Activated T-helper 1 cell treated with anti-CD3 and anti-CD28 coated beads, Interleukin-12 subunit alpha, Interleukin-12 subunit beta, Interleukin-2, Interleukin-4 antibody, amounts not matched to agents 30 ng/mL and 10 ng/mL and 1 ng/mL, durations not matched to agents 14 hours and 24 hours and 36 hours (primary cell): ENCODE measurements at regions not wholly inside any gene's neighbourhood (a gene's known extent, or its start where the extent isn't known, plus 50 kb on each side); places are given as distances from the start of the nearest gene placed in this dataset.

Experiments
- DNase-seq: peaks from one replicate; pipeline ENCODE4 v3.0.0; 2021; ENCODE audit warnings: low spot score
- H3K27ac Mint-ChIP-seq: one replicate; pipeline ENCODE4 v1.8.0; 2021; ENCODE audit warnings: mild to moderate bottlenecking, mixed read lengths
- H3K27me3 Mint-ChIP-seq: one replicate; pipeline ENCODE4 v1.8.0; 2022; ENCODE audit warnings: mild to moderate bottlenecking, moderate library complexity, mixed read lengths; ENCODE audit not compliant: insufficient read depth
- H3K36me3 Mint-ChIP-seq: one replicate; pipeline ENCODE4 v1.8.0; 2021; ENCODE audit warnings: low read depth, mixed read lengths
- H3K4me1 Mint-ChIP-seq: one replicate; pipeline ENCODE4 v1.8.0; 2021; ENCODE audit warnings: low read depth, mixed read lengths
- H3K4me3 Mint-ChIP-seq: one replicate; pipeline ENCODE4 v1.8.0; 2021; ENCODE audit warnings: mild to moderate bottlenecking, moderate library complexity, mixed read lengths
- H3K9me3 Mint-ChIP-seq: one replicate; pipeline ENCODE4 v1.8.0; 2021; ENCODE audit warnings: mixed read lengths
- intact Hi-C: fragments of 100-400 bp; cut with micrococcal nuclease; formaldehyde crosslinking; loops from one replicate; pipeline ENCODE4 v1.15.1; 2024

DNA sequence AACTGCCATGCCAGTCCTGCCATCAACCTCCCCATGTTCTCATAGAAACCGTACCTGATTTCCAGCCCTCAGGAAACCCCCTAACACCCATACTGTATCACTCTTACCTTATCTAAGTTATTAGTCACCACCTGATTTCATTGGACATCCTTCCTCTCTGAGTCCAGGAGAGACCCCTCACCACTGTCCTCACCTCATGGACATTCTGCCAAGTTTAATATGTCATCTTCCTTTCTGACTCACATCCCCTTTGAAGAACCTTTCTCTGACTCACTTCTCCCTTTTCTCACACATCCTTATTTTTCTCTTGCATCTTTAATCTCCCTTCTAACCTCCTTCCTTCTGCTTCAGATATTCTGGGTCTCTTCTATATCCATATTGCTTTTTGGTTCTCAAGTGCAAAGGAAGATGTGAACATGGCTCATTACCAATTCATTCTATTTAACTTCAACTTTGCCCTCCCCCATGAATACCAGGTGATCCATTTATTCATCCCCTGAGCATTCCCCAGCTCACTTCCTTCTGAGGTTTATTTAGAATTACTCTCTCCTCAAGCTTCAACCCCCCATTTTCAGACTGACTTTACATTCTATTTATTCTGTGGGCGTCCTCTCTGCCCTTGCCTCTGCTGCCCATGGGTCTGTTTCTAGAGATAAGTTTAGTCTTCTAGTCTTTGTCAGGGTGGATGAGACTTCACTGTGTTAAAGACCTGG lies 206.8 kb upstream of the ESRRG start:
- no peak overlapping the region for H3K27ac Mint-ChIP-seq
- H3K27me3 Mint-ChIP-seq, result no peaks in the 10 kb centered on the region
- no peak overlapping the region for H3K4me3 Mint-ChIP-seq
- DNase-seq, result no peak
- no peaks in the 10 kb centered on the region for H3K36me3 Mint-ChIP-seq
- no peaks in the 10 kb centered on the region for H3K9me3 Mint-ChIP-seq
- intact Hi-C loops, result no loop called here
- H3K4me1 Mint-ChIP-seq, result no peaks in the 10 kb centered on the region

DNA sequence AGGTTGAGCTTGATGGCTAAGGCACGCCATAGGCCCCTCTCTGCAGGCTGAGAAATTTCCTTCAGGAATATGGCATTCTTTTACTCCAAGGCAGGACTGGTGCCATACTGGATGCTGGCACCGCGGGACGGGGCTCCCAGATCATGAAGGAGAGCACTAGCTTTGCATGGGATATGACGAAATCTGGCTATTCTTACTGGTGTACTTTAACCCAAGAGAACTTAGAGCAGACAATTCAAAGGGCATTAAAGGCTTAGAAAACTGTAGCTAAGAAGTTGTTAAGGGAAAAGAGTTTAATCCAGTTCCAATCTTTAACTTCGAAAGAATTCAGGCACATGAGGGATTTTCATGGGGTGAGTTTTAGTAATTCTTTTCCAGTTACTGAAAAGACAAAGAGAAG lies 204.4 kb upstream of the ESRRG start:
- intact Hi-C loops, result no loop called here
- H3K36me3 Mint-ChIP-seq, result no peaks in the 10 kb centered on the region
- no peak overlapping the region for H3K27ac Mint-ChIP-seq
- H3K4me3 Mint-ChIP-seq, result no peak overlapping the region
- H3K27me3 Mint-ChIP-seq, result no peaks in the 10 kb centered on the region
- no peaks in the 10 kb centered on the region for H3K4me1 Mint-ChIP-seq
- no peak for DNase-seq
- no peaks in the 10 kb centered on the region for H3K9me3 Mint-ChIP-seq

DNA sequence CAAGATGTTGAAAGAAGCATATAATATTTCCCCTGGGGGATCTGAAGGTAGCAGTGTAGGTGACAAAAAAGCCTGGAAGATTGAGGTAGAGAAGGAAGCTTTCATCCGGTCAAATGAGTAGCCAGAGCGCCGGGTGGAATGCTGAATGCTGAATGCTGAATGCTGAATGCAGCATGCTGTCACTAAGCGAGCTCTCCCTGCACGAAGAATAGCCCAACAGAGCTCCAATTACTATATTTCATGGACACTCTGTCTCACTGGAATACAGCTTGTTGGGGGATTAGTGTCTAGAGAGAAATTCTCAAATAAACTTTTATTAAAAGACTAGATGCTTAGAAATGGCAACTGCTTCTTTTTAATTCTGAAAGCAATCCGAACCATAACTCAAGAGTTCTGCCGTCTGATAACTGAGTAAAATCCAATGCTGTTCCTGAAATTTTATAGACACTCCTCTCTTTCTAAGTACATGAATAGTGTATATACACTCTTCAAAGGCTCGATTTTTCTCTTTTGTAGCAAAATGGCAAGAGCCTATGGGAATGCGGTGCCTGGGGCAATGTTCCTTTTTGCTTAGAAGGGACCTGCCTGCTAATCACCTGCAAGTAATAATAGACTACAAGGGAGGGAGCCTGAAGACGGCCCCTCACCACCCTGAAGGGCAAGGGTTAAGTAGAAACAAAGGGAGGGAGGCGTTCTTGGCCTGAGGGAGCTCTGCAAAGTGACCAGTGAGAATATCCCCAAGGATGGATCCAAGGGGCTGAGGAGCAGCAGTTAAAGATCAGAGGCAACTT lies 203.7 kb upstream of the ESRRG start:
- Mint-ChIP-seq H3K36me3 (no peaks in the 10 kb centered on the region), H3K4me1 (no peaks in the 10 kb centered on the region), H3K9me3 (no peaks in the 10 kb centered on the region)

DNA sequence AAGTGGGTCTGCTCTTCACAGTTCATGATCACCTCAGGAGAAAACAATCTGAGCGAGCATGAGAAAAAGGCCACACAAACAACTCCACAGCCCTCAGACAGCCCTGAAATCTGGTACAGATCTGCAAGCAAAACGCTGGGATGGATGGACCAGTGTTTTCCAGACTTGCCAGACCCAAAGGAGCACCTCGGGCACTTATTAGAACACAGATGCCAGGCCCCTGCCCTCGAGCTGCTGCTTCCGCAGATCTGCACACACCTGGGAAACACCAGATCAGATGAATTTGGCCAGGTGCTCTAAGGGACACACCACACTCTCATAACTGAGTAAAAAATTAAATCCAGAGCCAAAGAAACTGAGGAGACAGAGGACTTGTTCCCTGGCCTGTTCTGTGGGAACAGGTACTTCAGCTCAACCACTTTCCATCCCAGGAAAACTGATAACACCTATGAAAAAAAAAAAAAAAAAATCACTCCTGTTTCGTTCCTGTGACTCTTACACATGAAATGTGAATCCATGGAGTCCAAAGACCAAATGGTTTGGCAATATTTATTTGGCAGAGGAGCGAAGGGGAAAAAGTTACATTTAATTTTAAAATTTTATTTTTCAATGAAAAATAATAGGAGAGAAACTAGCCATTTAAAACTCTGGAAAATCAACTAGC lies 202.9 kb upstream of the ESRRG start:
- H3K4me1 Mint-ChIP-seq, result no peaks in the 10 kb centered on the region
- H3K27me3 Mint-ChIP-seq, result no peaks in the 10 kb centered on the region
- DNase-seq, result no peak
- H3K27ac Mint-ChIP-seq, result no peak overlapping the region
- no peaks in the 10 kb centered on the region for H3K9me3 Mint-ChIP-seq
- no peaks in the 10 kb centered on the region for H3K36me3 Mint-ChIP-seq
- intact Hi-C loops, result no loop called here
- H3K4me3 Mint-ChIP-seq, result no peak overlapping the region

More for the DNA sequence above, 203.7 kb upstream of the ESRRG start:
- Mint-ChIP-seq H3K4me3 (no peak overlapping the region), H3K27ac (no peak overlapping the region), H3K27me3 (no peaks in the 10 kb centered on the region)
- no peak for DNase-seq
- intact Hi-C loops, result no loop called here

DNA sequence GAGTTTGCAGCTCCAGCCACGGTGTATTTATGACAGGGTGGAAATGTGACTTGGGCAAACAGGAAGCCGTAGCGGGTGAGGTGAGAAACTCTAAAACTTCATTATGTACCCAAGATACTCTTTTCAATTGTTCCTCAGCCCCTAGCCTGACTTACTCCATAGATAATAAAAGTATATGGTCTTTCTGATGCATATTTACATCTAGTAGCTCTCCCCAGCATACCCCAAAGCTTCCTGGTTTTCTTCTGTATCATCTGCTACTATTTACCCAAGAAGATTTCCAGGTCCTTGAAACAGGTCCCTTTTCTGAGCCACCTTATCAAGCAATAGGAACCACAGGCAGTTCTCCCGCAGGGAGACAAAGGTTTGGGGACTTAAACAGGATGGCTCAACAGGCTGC lies 201.5 kb upstream of the ESRRG start:
- intact Hi-C loops, result no loop called here
- no peaks in the 10 kb centered on the region for H3K36me3 Mint-ChIP-seq
- H3K27me3 Mint-ChIP-seq, result no peaks in the 10 kb centered on the region
- no peaks in the 10 kb centered on the region for H3K9me3 Mint-ChIP-seq
- DNase-seq, result no peak
- H3K4me3 Mint-ChIP-seq, result no peak overlapping the region
- no peak overlapping the region for H3K27ac Mint-ChIP-seq
- H3K4me1 Mint-ChIP-seq, result no peaks in the 10 kb centered on the region

DNA sequence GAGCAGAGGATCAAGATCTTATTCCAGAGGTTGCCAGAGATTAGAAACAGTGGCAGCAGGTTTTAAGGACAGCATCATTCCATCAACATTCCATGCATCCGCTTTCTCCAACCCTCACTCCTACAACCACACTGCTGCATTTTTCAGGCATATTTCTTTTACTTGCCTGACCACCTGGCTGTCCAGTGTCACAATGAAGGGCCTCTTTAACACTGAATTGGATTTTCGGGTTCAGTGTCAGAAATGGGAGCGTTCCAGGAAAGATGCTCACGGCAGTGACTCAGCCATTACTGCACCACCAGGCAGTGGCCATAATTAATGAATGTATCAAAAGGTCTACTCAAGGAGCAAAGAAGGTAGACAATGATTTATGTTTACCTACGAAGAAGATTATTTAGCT lies 200.4 kb upstream of the ESRRG start:
- Mint-ChIP-seq H3K9me3 (no peaks in the 10 kb centered on the region), H3K27me3 (no peaks in the 10 kb centered on the region), H3K4me3 (no peak overlapping the region), H3K36me3 (no peaks in the 10 kb centered on the region), H3K27ac (no peak overlapping the region), H3K4me1 (no peaks in the 10 kb centered on the region)
- DNase-seq, result no peak
- intact Hi-C loops, result no loop called here

DNA sequence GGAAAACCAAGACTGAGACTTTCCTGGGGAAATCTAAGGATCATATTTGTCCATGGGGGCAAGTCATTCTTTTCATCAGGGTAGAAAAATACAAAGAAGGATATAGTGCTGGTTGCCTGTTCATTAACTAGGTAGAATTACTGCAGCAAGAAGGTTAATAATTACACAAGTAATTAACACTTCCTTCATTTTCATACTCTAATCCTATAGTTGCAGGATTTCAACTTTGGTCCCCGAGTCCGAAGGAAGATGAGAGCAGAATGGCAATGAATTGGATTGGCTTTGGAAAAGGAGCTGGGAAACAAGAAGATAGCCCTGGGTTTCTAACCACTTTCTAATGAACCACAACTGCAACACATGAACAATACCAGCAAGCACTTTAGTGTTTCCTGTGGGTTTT lies 199.2 kb upstream of the ESRRG start:
- H3K27ac Mint-ChIP-seq, result no peak overlapping the region
- H3K27me3 Mint-ChIP-seq, result no peaks in the 10 kb centered on the region
- H3K36me3 Mint-ChIP-seq, result no peaks in the 10 kb centered on the region
- no peaks in the 10 kb centered on the region for H3K4me1 Mint-ChIP-seq
- no peak overlapping the region for H3K4me3 Mint-ChIP-seq
- no peak for DNase-seq
- intact Hi-C loops, result no loop called here
- no peaks in the 10 kb centered on the region for H3K9me3 Mint-ChIP-seq

DNA sequence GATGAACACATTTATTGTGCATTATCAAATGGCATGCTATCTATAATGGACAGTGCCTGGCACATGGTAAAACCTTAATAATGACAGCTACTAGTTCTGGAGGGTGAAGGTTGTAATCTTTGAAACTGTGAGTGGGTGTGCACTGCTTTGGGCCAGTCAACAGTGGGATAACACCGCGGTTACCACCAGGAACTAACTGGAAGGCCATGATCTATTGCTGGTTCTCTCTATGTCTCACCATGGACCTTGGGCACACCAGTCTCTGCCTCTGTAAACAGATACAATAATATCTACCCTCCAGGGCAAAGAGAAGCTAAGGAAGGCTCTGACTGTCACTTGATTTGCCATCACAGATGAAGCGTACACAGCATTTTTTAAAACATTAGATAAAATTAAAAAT lies 198.6 kb upstream of the ESRRG start:
- Mint-ChIP-seq H3K4me1 (no peaks in the 10 kb centered on the region), H3K27me3 (no peaks in the 10 kb centered on the region), H3K36me3 (no peaks in the 10 kb centered on the region), H3K4me3 (no peak overlapping the region), H3K9me3 (no peaks in the 10 kb centered on the region), H3K27ac (no peak overlapping the region)
- no peak for DNase-seq
- intact Hi-C loops, result no loop called here

DNA sequence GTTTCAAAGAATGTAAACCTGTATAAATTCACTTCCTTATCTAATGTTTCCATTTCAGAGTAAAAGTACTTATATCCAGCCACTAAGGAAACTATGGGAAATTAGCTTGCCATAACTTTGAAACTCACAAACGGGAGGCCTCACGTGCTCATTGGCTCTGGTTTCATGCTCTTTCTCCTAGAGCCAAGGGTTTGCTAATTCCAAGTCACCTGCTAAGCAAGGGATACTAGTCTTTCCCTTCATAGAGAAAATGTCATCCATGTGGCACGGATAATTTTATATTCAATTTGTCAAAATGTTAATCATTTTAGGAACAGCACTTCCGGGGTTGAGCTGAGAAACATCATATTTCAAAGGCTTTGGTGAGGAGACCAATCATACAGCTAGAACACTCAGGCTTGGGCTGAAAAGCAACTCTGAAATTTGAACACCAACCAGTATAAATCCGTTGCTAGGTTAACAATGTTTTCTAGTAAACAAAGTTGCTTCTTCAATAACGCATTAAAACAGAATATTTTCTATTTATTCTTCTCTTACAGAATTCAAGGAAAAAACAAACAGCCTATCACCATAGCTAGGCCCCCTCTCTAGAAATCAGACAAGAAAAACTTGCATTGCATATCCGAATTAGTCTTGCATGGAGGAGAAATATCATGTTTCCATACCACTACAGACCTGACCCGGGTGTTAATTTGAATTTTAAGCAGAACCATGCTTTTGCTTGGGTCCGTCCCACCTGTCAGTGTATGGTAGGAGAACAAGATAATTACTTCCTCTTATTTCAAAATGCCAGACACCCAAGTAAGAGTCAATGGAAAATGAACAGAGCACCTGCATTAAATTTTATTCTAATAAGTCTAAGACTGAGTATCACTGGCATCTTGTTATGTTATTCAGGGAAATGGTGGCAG lies 196.1 kb upstream of the ESRRG start:
- intact Hi-C loops, result no loop called here
- no peak overlapping the region for H3K4me3 Mint-ChIP-seq
- H3K9me3 Mint-ChIP-seq, result no peaks in the 10 kb centered on the region
- H3K36me3 Mint-ChIP-seq, result no peaks in the 10 kb centered on the region
- no peak for DNase-seq
- no peaks in the 10 kb centered on the region for H3K4me1 Mint-ChIP-seq
- H3K27ac Mint-ChIP-seq, result no peak overlapping the region
- no peaks in the 10 kb centered on the region for H3K27me3 Mint-ChIP-seq

DNA sequence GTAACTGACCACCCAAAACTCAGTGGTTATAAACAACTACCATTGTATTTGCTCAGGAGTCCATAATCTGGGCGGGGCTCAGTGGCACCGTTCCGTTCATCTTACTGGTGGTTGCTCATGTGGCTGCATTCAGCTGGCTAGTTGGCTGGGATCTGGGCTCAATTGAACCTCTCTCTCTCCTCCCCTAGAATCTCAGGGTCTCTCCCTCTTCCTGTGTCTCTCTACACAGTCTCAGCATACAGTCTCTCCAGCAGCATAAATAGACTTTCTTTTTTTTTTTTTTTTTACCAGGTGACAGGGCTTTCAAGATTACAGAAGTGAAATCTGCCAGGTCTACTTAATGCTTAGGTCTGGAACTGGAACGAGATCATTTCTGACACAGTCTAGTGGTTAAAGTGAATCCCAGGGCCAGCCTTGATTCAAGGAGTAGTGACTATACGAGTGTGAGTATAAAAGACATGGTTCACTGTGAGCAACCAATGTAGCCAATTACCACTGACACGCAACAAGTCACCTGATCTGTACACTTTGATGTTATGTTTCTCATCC lies 193.7 kb upstream of the ESRRG start:
- Mint-ChIP-seq H3K9me3 (no peaks in the 10 kb centered on the region), H3K4me1 (no peaks in the 10 kb centered on the region), H3K36me3 (no peaks in the 10 kb centered on the region), H3K27ac (no peak overlapping the region), H3K27me3 (no peaks in the 10 kb centered on the region), H3K4me3 (no peak overlapping the region)
- DNase-seq, result no peak
- intact Hi-C loops, result no loop called here

DNA sequence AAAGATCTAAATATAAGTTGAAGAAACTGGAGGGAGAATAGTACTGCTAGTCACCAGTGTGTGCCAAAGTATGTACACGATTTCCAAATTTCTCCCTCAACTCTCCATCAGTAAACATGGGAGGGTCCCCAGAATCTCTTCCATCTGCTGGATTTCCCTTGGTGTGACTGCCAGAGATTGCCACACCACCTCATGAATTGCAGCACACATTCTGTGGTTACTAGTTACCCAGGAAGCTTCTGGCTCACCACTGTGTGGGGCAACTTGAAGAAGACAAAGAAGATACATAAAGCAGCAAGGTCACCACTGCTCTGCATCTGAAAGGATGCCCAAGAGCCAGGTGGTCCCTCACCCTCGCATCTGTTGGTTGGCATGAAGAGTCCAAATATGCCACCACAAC lies 191.7 kb upstream of the ESRRG start:
- Mint-ChIP-seq H3K4me3 (no peak overlapping the region), H3K36me3 (no peaks in the 10 kb centered on the region), H3K27me3 (no peaks in the 10 kb centered on the region), H3K4me1 (no peaks in the 10 kb centered on the region), H3K27ac (no peak overlapping the region), H3K9me3 (no peaks in the 10 kb centered on the region)
- DNase-seq, result no peak
- intact Hi-C loops, result no loop called here

DNA sequence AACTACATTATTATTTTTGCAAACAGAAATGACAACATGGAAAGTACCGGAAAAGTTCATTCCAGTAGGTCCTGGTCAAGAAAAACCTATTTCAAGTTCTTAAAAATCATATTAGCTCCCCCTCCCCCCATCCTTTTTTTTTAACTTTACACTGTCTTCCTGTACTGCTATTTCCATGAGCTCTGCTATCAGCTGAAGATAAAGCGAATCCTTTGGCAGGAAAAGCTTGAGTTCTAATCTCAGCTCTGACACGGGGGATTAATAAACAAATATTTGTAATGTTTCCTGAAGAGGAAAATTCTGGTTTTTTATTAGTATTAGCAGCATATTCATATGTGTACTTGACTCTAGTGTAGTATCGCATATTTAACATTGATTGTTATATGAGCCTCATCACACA lies 190.7 kb upstream of the ESRRG start:
- Mint-ChIP-seq H3K4me3 (no peak overlapping the region), H3K27me3 (no peaks in the 10 kb centered on the region), H3K36me3 (no peaks in the 10 kb centered on the region)

More for the DNA sequence above, 190.7 kb upstream of the ESRRG start:
- Mint-ChIP-seq H3K4me1 (no peaks in the 10 kb centered on the region), H3K9me3 (no peaks in the 10 kb centered on the region), H3K27ac (no peak overlapping the region)
- intact Hi-C loops, result no loop called here
- no peak for DNase-seq
